LNCAP (cell line): ENCODE measurements at regions not wholly inside any gene's neighbourhood (a gene's known extent, or its start where the extent isn't known, plus 50 kb on each side); places are given as distances from the start of the nearest gene placed in this dataset.

Experiments
- CTCF ChIP-seq: fragments of 450-650 bp; IDR thresholded peaks from 2 replicates; pipeline ENCODE4 v1.5.1; 2017; ENCODE audit warnings: mild to moderate bottlenecking

GRCh38 chr3:137259089-137259488 is 301.3 kb downstream of the IL20RB start:
- TF ChIP-seq CTCF: no peak

DNA sequence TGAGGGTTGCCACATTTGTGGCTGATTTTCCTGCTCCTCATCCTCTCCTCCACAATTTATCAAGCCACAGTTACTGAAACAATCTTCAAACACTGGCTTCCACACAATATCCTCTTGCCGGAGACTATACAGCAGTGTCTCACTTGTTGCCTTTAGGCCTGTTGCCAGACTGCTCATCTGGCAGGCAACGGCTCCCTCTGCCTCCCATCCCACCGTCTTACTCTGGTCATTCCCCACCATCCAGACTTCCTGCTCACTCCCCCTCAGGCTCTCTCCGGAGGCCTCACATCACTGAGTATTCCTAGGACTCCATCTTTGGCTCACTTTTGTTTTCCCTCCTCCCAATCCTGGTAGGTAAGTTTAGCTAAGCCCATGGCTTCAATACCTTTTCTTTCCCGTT is 301.9 kb downstream of the IL20RB start:
- no peak for TF ChIP-seq CTCF

GRCh38 chr3:137264071-137264820 is 306.5 kb downstream of the IL20RB start:
- no peak for TF ChIP-seq CTCF

GRCh38 chr3:137264843-137265330 is 307.1 kb downstream of the IL20RB start:
- no peak for TF ChIP-seq CTCF

- no peak for TF ChIP-seq CTCF
Measured at GRCh38 chr3:137282871-137283270, 325.1 kb downstream of the IL20RB start.

GRCh38 chr3:137285924-137286323 is 328.1 kb downstream of the IL20RB start:
- no peak for TF ChIP-seq CTCF

DNA sequence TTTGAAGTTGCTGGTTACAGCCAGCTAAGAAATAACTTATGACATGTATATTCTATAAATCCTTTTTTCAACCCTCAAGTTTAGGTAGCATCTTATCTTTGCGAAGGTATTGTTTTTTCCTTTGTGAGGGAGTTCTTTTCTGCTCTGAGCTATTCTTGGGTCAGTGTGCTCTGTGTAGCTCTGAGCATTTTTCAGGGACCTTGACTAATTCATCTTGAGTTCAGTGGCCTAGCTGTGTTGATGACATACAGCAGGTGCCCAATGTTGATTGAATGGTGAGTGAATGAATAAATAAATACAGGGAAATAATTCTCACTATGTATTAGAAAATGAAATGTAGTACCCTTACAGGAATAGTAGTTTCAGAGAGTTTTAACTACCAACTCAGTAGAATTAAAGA is 335.3 kb downstream of the IL20RB start:
- TF ChIP-seq CTCF: no peak
